Lower leg skin (tissue), 4 donors: ENCODE measurements at regions not wholly inside any gene's neighbourhood (a gene's known extent, or its start where the extent isn't known, plus 50 kb on each side); places are given as distances from the start of the nearest gene placed in this dataset.

Experiments used
- DNase-seq, 2 donors: peaks; one replicate each; pipeline ENCODE4 v3.0.0-alpha.2; 2019; ENCODE audit warnings: low spot score in 2 of 2
- H3K4me3 ChIP-seq: fragments of 200-600 bp; sonication (generic); 2 replicates; pipeline ENCODE4 v1.5.1; 2017; ENCODE audit warnings: mild to moderate bottlenecking, low read depth; ENCODE audit not compliant: poor library complexity, severe bottlenecking
- POLR2A ChIP-seq, 2 donors: fragments of 450-650 bp; IDR thresholded peaks; one replicate each; pipeline ENCODE4 v1.6.1; 2016 to 2017; ENCODE audit warnings: antibody characterized with exemption in 2 of 2, mild to moderate bottlenecking in 1 of 2, moderate library complexity in 1 of 2
- WGBS, 2 donors: methylation state at CpG; one replicate each; pipeline ENCODE4 v1.1.5; 2018; 5-methylcytosine and 5-hydroxymethylcytosine counted together
- intact Hi-C: fragments of 100-400 bp; cut with DNase I; formaldehyde crosslinking; loops from one replicate; pipeline ENCODE4 v1.15.0; 2023; ENCODE audit warnings: low total_unique reads
- TF ChIP-seq, protein P1 (sequence below), 3 donors: fragments of 450-650 bp; IDR thresholded peaks; one replicate each; pipeline ENCODE4 v1.5.1; 2016; ENCODE audit warnings: antibody characterized with exemption in 3 of 3, mild to moderate bottlenecking in 3 of 3, moderate library complexity in 2 of 3

DNA sequence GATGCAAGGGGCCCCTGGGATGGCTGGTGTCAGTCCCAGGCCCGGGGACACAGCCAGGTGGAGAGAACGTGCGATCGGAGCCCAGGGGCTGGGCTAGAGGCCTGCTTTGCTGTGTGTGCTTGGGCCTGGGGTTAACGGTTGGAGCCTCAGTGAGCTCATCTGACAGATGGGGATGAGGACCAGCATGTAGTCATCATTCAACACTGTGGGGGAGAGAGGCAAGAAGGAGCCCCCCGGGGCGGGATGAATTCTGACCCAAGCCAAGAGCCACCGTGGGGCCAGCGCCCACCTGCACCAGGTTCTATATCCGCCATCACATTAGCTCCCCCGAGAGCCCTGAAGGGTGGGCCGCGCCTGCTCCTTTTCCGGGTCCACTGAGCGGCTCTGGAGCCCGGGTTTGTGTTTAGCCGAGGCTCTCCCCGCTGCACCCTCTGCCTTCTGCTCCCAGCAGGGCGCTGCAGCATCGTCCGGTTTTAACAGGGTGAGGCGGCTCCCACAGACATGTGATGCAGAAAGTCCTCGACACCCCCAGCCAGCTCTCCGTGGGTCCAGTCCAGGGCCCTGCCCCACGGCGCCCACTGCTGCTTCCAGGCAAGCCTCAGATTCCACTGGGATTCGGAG is 365.7 kb downstream of the SEC14L1 start:
- intact Hi-C loops = no loop called here
- WGBS, 2 donors = 85 to 86% methylated on average over 27 of the region's 27 CpGs
- DNase-seq = no peak
- H3K4me3 ChIP-seq = no peak overlapping the region
- TF ChIP-seq, protein P1, sequence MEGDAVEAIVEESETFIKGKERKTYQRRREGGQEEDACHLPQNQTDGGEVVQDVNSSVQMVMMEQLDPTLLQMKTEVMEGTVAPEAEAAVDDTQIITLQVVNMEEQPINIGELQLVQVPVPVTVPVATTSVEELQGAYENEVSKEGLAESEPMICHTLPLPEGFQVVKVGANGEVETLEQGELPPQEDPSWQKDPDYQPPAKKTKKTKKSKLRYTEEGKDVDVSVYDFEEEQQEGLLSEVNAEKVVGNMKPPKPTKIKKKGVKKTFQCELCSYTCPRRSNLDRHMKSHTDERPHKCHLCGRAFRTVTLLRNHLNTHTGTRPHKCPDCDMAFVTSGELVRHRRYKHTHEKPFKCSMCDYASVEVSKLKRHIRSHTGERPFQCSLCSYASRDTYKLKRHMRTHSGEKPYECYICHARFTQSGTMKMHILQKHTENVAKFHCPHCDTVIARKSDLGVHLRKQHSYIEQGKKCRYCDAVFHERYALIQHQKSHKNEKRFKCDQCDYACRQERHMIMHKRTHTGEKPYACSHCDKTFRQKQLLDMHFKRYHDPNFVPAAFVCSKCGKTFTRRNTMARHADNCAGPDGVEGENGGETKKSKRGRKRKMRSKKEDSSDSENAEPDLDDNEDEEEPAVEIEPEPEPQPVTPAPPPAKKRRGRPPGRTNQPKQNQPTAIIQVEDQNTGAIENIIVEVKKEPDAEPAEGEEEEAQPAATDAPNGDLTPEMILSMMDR (IDR thresholded peaks at IDR 0.05) = no peak
- no peak for TF ChIP-seq POLR2A (IDR thresholded peaks at IDR 0.05)

DNA sequence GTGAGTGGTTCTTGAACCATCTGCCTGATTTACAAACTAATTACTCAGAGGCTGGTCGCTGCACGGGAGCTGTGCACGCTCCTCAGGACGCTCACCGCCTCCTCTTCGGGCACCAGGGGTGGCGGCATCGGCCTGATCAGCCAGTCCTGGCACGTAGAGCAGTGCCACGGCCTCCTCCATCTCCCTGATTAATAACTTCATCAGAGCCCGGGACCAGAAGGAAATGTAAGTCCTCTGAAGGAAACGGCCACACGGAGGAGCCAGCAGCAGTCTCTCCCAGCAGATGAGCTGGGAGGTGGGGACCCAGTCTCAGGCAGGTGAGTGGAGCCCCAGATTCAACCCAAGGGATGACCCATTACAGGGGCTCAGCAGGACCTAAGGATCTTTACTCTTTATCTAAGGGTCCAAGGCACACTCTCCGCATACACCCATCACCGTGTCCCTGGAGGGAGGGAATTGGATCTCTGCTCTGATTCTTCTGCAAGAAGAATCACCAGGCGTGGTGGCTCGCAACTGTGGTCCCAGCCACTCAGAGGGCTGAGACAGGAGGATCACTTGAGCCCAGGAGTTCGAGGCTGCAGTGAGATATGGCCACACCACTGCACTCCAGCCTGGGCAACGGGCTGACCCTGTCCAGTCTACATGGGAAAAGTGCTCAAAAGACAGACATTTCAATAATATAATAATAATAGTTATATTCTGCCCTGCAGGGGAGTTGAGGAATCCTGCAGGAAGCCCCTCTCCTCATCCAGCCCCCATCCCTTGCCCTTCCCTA is 366.5 kb downstream of the SEC14L1 start:
- no peak for DNase-seq
- 46 to 58% methylated on average over 18 to 19 of the region's 19 CpGs for WGBS, 2 donors
- intact Hi-C loops = no loop called here
- H3K4me3 ChIP-seq = no peak overlapping the region
- TF ChIP-seq, protein P1 (IDR thresholded peaks at IDR 0.05) = no peak
- no peak for TF ChIP-seq POLR2A (IDR thresholded peaks at IDR 0.05)

DNA sequence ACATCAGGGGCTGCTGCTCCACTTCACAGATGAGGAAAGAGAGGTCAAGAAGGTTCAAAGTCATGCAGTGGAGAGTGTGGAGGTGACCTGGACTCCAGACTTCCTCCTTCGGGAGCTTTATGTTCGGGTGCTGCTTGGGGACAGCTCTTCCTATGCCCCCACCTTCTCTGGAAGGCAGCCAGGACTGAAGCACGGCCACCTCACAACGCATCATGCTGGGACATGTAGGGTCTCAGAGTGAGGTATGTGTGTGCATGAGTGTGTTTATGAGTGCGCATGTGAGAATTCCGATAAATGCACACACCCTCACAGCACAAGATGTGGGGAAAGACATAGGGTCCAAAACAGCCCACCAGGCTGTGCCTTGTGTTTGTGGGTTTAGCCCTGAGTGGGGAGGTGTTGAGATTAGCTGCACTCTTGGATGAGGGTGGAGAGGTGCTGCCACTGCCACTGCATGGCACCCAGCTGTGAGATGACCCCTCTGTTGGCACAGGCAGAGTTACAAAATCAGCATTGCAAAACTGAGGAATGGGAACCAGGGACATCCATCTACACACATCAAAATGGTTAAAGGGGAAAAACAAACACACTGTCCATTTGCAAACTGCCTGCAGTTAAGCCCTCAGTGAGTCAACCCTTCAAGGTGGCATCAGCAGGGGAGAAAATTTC is 367.4 kb downstream of the SEC14L1 start:
- intact Hi-C loops = no loop called here
- H3K4me3 ChIP-seq = no peak overlapping the region
- DNase-seq = no peak
- TF ChIP-seq, protein P1 (IDR thresholded peaks at IDR 0.05) = no peak
- no peak for TF ChIP-seq POLR2A (IDR thresholded peaks at IDR 0.05)
- WGBS, 2 donors = 47 to 49% methylated on average over 6 of the region's 6 CpGs

DNA sequence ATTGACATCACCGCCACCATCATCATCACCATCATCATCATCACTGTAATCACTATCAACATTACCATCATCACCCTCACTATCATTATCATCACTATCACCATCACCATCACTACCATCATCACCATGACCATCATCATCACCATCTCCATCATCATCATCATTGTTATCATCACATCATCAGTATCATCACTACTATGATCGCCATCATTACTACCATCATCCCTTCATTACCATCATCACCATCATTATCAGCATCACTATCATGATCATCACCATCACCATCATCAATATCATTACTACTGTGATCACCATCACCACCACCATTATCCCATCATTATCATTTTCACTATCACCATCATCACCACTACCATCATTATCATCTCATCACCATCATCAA is 368.3 kb downstream of the SEC14L1 start:
- intact Hi-C loops = no loop called here
- no peak for TF ChIP-seq POLR2A (IDR thresholded peaks at IDR 0.05)
- TF ChIP-seq, protein P1 (IDR thresholded peaks at IDR 0.05) = peak in 1 of 3 donors; percentile 46

DNA sequence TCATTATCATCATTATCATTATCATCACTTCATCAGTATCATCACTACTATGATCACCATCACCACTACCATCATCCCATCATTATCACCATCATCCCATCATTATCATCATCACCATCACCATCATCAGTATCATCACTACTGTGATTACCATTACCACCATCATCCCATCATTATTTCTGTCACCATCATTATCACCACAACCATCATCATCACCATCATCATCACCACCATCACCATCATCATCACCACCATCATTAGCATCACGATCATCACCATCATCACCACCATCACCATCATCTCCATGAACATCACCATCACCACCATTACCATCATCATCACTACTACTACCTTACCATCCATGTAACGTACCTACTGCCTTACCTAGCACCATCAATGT is 368.8 kb downstream of the SEC14L1 start:
- 99 to 100% methylated on average over 2 of the region's 2 CpGs for WGBS, 2 donors
- intact Hi-C loops = no loop called here
- TF ChIP-seq POLR2A (IDR thresholded peaks at IDR 0.05) = no peak
- TF ChIP-seq, protein P1 (IDR thresholded peaks at IDR 0.05) = no peak
- no peak overlapping the region for H3K4me3 ChIP-seq
- DNase-seq = no peak

More for the DNA sequence above, 368.3 kb downstream of the SEC14L1 start:
- 97 to 98% methylated on average over 2 of the region's 2 CpGs for WGBS, 2 donors
- DNase-seq = no peak
- H3K4me3 ChIP-seq = no peak overlapping the region
